ENCODE measurements at regions not wholly inside any gene's neighbourhood (a gene's known extent, or its start where the extent isn't known, plus 50 kb on each side); places are given as distances from the start of the nearest gene placed in this dataset.

- no peak for DNase-seq
Measured at GRCh38 chr15:70293591-70294470, 196.1 kb upstream of the TLE3 start.

GRCh38 chr15:70293138-70293537 lies 195.4 kb upstream of the TLE3 start:
- no peak for DNase-seq

- no peak for DNase-seq
Measured at GRCh38 chr15:70292076-70292760, 194.5 kb upstream of the TLE3 start.

- DNase-seq: no peak
Measured at GRCh38 chr15:70291305-70292075, 193.8 kb upstream of the TLE3 start.

- DNase-seq: no peak
Measured at GRCh38 chr15:70290708-70291107, 193.0 kb upstream of the TLE3 start.

GRCh38 chr15:70289191-70289955 lies 191.7 kb upstream of the TLE3 start:
- DNase-seq: no peak

- no peak for DNase-seq
Measured at GRCh38 chr15:70286113-70286806, 188.5 kb upstream of the TLE3 start.

GRCh38 chr15:70284438-70285214 lies 186.9 kb upstream of the TLE3 start:
- DNase-seq: no peak

- DNase-seq: no peak
Measured at GRCh38 chr15:70283511-70283910, 185.8 kb upstream of the TLE3 start.

GRCh38 chr15:70281811-70282307 lies 184.1 kb upstream of the TLE3 start:
- no peak for DNase-seq

GRCh38 chr15:70281261-70281810 lies 183.6 kb upstream of the TLE3 start:
- no peak for DNase-seq

- DNase-seq: no peak
Measured at GRCh38 chr15:70280781-70281180, 183.1 kb upstream of the TLE3 start.

- no peak for DNase-seq
Measured at GRCh38 chr15:70279096-70279495, 181.4 kb upstream of the TLE3 start.

- no peak for DNase-seq
Measured at GRCh38 chr15:70278644-70279043, 180.9 kb upstream of the TLE3 start.

- no peak for DNase-seq
Measured at GRCh38 chr15:70277556-70277955, 179.8 kb upstream of the TLE3 start.

GRCh38 chr15:70276401-70276800 lies 178.7 kb upstream of the TLE3 start:
- no peak for DNase-seq

- DNase-seq: no peak
Measured at GRCh38 chr15:70275461-70276138, 177.9 kb upstream of the TLE3 start.

- DNase-seq: no peak
Measured at GRCh38 chr15:70274908-70275307, 177.2 kb upstream of the TLE3 start.

GRCh38 chr15:70274255-70274880 lies 176.7 kb upstream of the TLE3 start:
- DNase-seq: no peak

GRCh38 chr15:70273808-70274207 lies 176.1 kb upstream of the TLE3 start:
- no peak for DNase-seq

Measured in bone marrow (tissue), 2 donors.